ENCODE measurements at regions not wholly inside any gene's neighbourhood (a gene's known extent, or its start where the extent isn't known, plus 50 kb on each side); places are given as distances from the start of the nearest gene placed in this dataset.

- no peak for TF ChIP-seq MAX (IDR thresholded peaks at IDR 0.05; ENCODE audit: low read depth, low read length)
- TF ChIP-seq CTCF (IDR thresholded peaks at IDR 0.05 in 2 of 3, conservative IDR thresholded peaks at IDR 0.05 in 1 of 3; ENCODE audit: control insufficient read depth in 2 of 3, extremely low read depth in 1 of 3, insufficient read depth in 1 of 3, low read depth in 3 of 3, low read length in 3 of 3): no peak
- no peak for TF ChIP-seq SIN3A (IDR thresholded peaks at IDR 0.05; ENCODE audit: low read depth, low read length)
Measured at GRCh38 chr6:127397729-127398630, 54.6 kb upstream of the ECHDC1 start.
